Lung (tissue), 11 donors: ENCODE measurements at regions not wholly inside any gene's neighbourhood (a gene's known extent, or its start where the extent isn't known, plus 50 kb on each side); places are given as distances from the start of the nearest gene placed in this dataset.

ENCODE experiments used
- ATAC-seq: fragments of 200-7000 bp; cut with Tn5 transposase; one replicate; pipeline ENCODE4 v1.9.1; 2020; ENCODE audit warnings: moderate number of reproducible peaks; ENCODE audit not compliant: insufficient read depth, low FRiP score
- DNase-seq, 3 donors: peaks; one replicate each; pipeline ENCODE4 v3.0.0-alpha.2; 2013 to 2017
- H3K27ac ChIP-seq, 2 donors: one replicate each; pipeline ENCODE4 v1.5.1; 2013; ENCODE audit warnings: mild to moderate bottlenecking in 2 of 2, moderate library complexity in 2 of 2, control low read depth in 1 of 2, inconsistent platforms in 1 of 2, low read depth in 1 of 2, low read length in 1 of 2
- H3K27me3 ChIP-seq, 3 donors: one replicate each; pipeline ENCODE4 v1.5.1; 2013; ENCODE audit warnings: low read length in 2 of 3; ENCODE audit not compliant: control insufficient read depth in 3 of 3, insufficient read depth in 3 of 3
- H3K36me3 ChIP-seq, 4 donors: one replicate each; pipeline ENCODE4 v1.5.1; 2013; ENCODE audit warnings: low read length in 4 of 4, mild to moderate bottlenecking in 1 of 4, moderate library complexity in 1 of 4; ENCODE audit not compliant: control insufficient read depth in 4 of 4, insufficient read depth in 4 of 4
- H3K4me1 ChIP-seq, 5 donors: one replicate each; pipeline ENCODE4 v1.5.1; 2013; ENCODE audit warnings: low read length in 5 of 5, mild to moderate bottlenecking in 2 of 5, moderate library complexity in 1 of 5; ENCODE audit not compliant: control insufficient read depth in 5 of 5, insufficient read depth in 5 of 5
- H3K4me3 ChIP-seq: one replicate; pipeline ENCODE4 v1.5.1; 2013; ENCODE audit warnings: mild to moderate bottlenecking, control low read depth, moderate library complexity
- H3K9ac ChIP-seq, 2 donors: one replicate each; pipeline ENCODE4 v1.5.1; 2013; ENCODE audit warnings: low read length in 2 of 2, control low read depth in 1 of 2; ENCODE audit not compliant: insufficient read depth in 1 of 2
- H3K9me3 ChIP-seq, 4 donors: one replicate each; pipeline ENCODE4 v1.5.1; 2013; ENCODE audit warnings: low read length in 3 of 4, mild to moderate bottlenecking in 1 of 4, moderate library complexity in 1 of 4; ENCODE audit not compliant: control insufficient read depth in 4 of 4, insufficient read depth in 3 of 4
- WGBS, 2 donors: extraction: QIAGEN DNeasy Blood & Tissue Kit; methylation state at CpG; one replicate each; pipeline ENCODE4 v1.1.7; 2013; 5-methylcytosine and 5-hydroxymethylcytosine counted together
- TF ChIP-seq, protein P1 (sequence below): IDR thresholded peaks from 2 replicates; pipeline ENCODE4 v1.5.1; 2012; ENCODE audit warnings: mild to moderate bottlenecking; ENCODE audit errors: control extremely low read depth, extremely low read depth
- donor health status: control.
- donor health status: control.
- donor health status: Bipolar disorder and iron deficiency.
- donor health status: healthy.
- donor health status: DM: yes; HTN: yes; CAD: no.

DNA sequence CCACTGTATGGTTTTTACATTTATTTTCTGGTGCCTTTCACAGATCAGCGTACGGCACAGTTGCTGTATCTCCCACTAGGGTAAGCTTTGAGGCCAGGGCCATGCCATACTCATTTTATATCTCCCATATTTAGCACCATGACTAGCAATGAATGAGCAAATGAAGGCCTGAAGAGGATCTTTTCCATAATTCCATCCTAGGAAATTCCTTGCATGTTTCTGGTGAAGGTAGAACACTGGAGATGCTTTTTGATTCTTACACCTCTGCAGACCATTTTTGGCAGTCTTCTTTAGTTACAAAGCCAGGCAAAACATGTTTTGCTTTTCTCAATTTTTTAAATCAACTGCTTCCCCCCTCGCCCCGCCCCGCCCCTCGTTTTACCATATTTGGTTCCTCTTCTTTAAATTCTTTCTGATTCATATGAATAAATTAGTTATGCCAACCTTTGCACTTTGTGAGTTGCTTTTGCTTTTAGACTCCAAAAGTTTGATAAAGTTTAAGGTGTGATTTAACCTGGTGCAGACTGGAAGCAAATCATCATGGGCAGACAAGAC, 78.9 kb upstream of the AK4 start:
- ATAC-seq (no peak), DNase-seq (no peak)
- H3K36me3 ChIP-seq: peaks cover 0 to 4% (median 0%) of the 10 kb centered on the region in 4 donors
- 31 to 51% methylated on average over 6 of the region's 6 CpGs for WGBS, 2 donors
- TF ChIP-seq, protein P1, sequence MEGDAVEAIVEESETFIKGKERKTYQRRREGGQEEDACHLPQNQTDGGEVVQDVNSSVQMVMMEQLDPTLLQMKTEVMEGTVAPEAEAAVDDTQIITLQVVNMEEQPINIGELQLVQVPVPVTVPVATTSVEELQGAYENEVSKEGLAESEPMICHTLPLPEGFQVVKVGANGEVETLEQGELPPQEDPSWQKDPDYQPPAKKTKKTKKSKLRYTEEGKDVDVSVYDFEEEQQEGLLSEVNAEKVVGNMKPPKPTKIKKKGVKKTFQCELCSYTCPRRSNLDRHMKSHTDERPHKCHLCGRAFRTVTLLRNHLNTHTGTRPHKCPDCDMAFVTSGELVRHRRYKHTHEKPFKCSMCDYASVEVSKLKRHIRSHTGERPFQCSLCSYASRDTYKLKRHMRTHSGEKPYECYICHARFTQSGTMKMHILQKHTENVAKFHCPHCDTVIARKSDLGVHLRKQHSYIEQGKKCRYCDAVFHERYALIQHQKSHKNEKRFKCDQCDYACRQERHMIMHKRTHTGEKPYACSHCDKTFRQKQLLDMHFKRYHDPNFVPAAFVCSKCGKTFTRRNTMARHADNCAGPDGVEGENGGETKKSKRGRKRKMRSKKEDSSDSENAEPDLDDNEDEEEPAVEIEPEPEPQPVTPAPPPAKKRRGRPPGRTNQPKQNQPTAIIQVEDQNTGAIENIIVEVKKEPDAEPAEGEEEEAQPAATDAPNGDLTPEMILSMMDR: no peak
- peak overlapping the region in 1 of 2 donors; percentile 95 for H3K9ac ChIP-seq
- no peaks in the 10 kb centered on the region for H3K9me3 ChIP-seq
- peaks cover 0 to 18% (median 0%) of the 10 kb centered on the region in 3 donors for H3K27me3 ChIP-seq
- H3K4me1 ChIP-seq: peaks cover 0 to 19% (median 2%) of the 10 kb centered on the region in 5 donors
- peak overlapping the region; percentile 82 to 96 for H3K27ac ChIP-seq
- no peak overlapping the region for H3K4me3 ChIP-seq

DNA sequence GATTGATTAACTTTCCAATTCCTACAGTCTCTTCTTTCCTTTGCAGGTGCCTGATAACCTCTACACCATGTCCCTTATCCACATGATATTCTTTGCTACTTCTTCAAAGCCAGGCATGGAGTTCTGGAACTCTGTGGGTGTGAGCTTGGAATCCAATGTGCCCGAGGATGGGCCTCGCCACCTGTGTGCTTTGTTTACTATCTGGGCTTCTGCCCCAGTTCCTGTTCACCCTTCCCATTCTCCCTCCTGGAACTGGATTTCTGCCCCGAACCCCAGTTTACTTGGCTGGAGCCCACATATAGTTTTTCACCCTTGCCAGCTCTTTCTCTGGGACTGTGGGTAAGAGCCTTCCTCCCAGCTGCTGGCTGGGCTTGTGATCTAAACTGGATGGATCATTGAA, 75.2 kb upstream of the AK4 start:
- H3K36me3 ChIP-seq: no peaks in the 10 kb centered on the region

DNA sequence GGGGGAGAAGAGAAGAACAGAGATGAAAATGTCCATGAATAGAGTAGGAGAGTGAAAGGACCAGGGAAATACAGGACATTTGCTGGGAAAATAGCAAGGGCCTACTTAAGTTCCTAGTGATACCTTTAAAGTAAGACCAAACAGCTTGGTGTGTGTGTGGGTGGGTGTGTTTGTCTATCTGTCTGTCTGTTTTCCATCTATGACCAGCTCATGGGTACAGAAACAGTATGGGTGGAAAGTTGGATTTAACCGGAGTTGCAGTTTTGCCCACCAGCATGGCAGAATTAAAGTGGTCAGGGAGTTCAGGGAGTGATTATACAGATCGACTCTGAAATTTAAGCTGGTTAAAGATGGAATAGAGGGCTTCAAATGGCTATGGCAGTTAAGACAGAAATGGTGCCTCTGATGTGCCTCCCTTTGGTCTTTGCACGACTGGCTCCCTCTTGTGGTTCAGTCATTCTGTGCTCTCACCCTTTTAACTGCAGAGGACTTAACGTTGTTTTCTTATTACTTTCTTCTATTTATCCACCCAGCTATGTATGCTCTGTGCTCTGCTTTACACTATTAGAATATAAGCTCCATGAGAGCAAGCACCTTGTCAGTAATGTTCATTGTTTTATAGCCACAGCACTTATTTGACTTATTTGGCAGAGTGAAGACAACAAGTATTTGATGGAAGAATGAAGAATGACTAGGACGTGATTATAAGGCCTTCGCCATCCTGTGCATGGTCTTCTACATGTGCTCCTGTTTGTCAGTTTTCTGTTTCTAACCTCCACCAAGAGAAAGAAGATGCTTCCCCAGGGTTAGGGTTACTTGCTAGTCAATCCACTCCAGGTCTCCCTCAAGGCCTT, 72.7 kb upstream of the AK4 start:
- TF ChIP-seq, protein P1: peak; percentile 75
- H3K4me3 ChIP-seq: no peak overlapping the region
- DNase-seq (peak; percentile 33 to 68 (median 49)), ATAC-seq (peak; percentile 62)
- H3K36me3 ChIP-seq: no peaks in the 10 kb centered on the region
- H3K27ac ChIP-seq: no peak overlapping the region
- no peak overlapping the region for H3K9ac ChIP-seq
- no peaks in the 10 kb centered on the region for H3K9me3 ChIP-seq
- no peaks in the 10 kb centered on the region for H3K4me1 ChIP-seq
- WGBS, 2 donors: 45 to 50% methylated on average over 6 of the region's 6 CpGs
- H3K27me3 ChIP-seq: peaks cover 0 to 17% (median 0%) of the 10 kb centered on the region in 3 donors

More for the DNA sequence above, 75.2 kb upstream of the AK4 start:
- H3K27me3 ChIP-seq: peaks cover 0 to 24% (median 0%) of the 10 kb centered on the region in 3 donors
- H3K9ac ChIP-seq: no peak overlapping the region
- 55 to 63% methylated on average over 3 of the region's 3 CpGs for WGBS, 2 donors
- H3K4me1 ChIP-seq: peaks cover 0 to 6% (median 0%) of the 10 kb centered on the region in 5 donors
- DNase-seq (no peak), ATAC-seq (no peak)
- H3K27ac ChIP-seq: no peak overlapping the region
- no peak overlapping the region for H3K4me3 ChIP-seq
- H3K9me3 ChIP-seq: no peaks in the 10 kb centered on the region
- TF ChIP-seq, protein P1: no peak
